ENCODE measurements at regions not wholly inside any gene's neighbourhood (a gene's known extent, or its start where the extent isn't known, plus 50 kb on each side); places are given as distances from the start of the nearest gene placed in this dataset.

DNA sequence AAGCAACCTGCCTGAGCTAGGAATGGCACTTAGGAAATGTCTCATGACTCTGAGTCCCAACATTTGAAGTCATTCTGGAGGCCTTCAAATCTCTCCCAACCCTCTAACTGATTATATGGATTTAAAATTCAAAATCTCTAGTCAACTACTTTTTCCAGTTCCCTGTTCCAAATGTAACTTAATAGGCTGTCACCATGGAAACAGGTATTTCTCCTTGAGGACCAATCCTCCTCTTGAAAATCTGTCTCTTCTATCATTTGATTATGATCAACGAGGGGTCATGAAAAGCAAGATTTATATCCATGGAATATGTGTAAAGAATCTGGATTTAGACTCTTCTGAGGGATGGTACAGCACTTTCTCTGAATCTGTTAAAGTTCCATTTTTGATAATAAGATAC, 127.3 kb upstream of the DTNBP1 start (continued):
- TF ChIP-seq CTCF (IDR thresholded peaks at IDR 0.05 in 2 of 3, conservative IDR thresholded peaks at IDR 0.05 in 1 of 3; ENCODE audit: borderline replicate concordance in 1 of 3, insufficient read depth in 1 of 3, low read depth in 2 of 3, low read length in 2 of 3) (no peak), ZFX (IDR thresholded peaks at IDR 0.05) (no peak), ELF1 (IDR thresholded peaks at IDR 0.05; ENCODE audit: borderline replicate concordance, low read depth) (no peak), SRF (IDR thresholded peaks at IDR 0.05; ENCODE audit: low read depth) (no peak), ZNF274 (IDR thresholded peaks at IDR 0.05; ENCODE audit: low read depth, low read length) (no peak), CBX3 (IDR thresholded peaks at IDR 0.05; ENCODE audit: low read depth) (no peak)

- no peak overlapping the region for H2AFZ ChIP-seq (ENCODE audit: low read depth, low read length, poor library complexity, severe bottlenecking)
- no peak overlapping the region for H3K9ac ChIP-seq (ENCODE audit: low read length)
- CTCF ChIA-PET: no interaction called here
- no peak overlapping the region for H3K4me3 ChIP-seq (replicated peaks in 1 of 2; ENCODE audit: low read depth in 1 of 2, low read length in 2 of 2)
- POLR2A ChIA-PET: no interaction called here
- ATAC-seq: no peak
- H3K9me2 ChIP-seq (ENCODE audit: insufficient read depth): no peaks in the 10 kb centered on the region
- BruUV-seq (replicated peaks): no TSS peak
- H3K4me1 ChIP-seq (ENCODE audit: control insufficient read depth in 1 of 2, insufficient read depth in 2 of 2, low read length in 2 of 2): no peaks in the 10 kb centered on the region
- no peak for DNase-seq (ENCODE audit: low read depth, low spot score)
- no peaks in the 10 kb centered on the region for H3K36me3 ChIP-seq (ENCODE audit: control insufficient read depth in 1 of 2, insufficient read depth in 2 of 2, low read length in 2 of 2)
- TF ChIP-seq POLR2AphosphoS5 (IDR thresholded peaks at IDR 0.05; ENCODE audit: low read depth, low read length) (no peak), EZH2 (IDR thresholded peaks at IDR 0.05) (no peak), ZNF274 (IDR thresholded peaks at IDR 0.05; ENCODE audit: low read depth, low read length) (no peak), EGR1 (IDR thresholded peaks at IDR 0.05; ENCODE audit: low read depth) (no peak), POLR2A (IDR thresholded peaks at IDR 0.05; ENCODE audit: borderline replicate concordance, extremely low read depth, insufficient read depth, insufficient read length) (no peak), CEBPB (IDR thresholded peaks at IDR 0.05; ENCODE audit: low read depth) (no peak), FOSL1 (IDR thresholded peaks at IDR 0.05; ENCODE audit: low read depth) (no peak), YY1 (IDR thresholded peaks at IDR 0.05; ENCODE audit: extremely low read depth, insufficient replicate concordance, low read depth, low read length) (no peak), ZFX (IDR thresholded peaks at IDR 0.05) (no peak), JUND (IDR thresholded peaks at IDR 0.05) (no peak), ELF1 (IDR thresholded peaks at IDR 0.05; ENCODE audit: borderline replicate concordance, low read depth) (no peak), ZBTB33 (IDR thresholded peaks at IDR 0.05; ENCODE audit: extremely low read depth, insufficient replicate concordance, low read length) (no peak), CBX3 (IDR thresholded peaks at IDR 0.05; ENCODE audit: low read depth) (no peak), MAX (IDR thresholded peaks at IDR 0.05) (no peak), RAD21 (IDR thresholded peaks at IDR 0.05; ENCODE audit: low read depth) (no peak)
- TF ChIP-seq, protein P1, sequence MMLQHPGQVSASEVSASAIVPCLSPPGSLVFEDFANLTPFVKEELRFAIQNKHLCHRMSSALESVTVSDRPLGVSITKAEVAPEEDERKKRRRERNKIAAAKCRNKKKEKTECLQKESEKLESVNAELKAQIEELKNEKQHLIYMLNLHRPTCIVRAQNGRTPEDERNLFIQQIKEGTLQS (IDR thresholded peaks at IDR 0.05): no peak
- H3K79me2 ChIP-seq (ENCODE audit: insufficient read depth, low read length): no peaks in the 10 kb centered on the region
- H3K4me2 ChIP-seq (ENCODE audit: low read length): no peak overlapping the region
- no peaks in the 10 kb centered on the region for H4K20me1 ChIP-seq (ENCODE audit: insufficient read depth)
- H3K27ac ChIP-seq (ENCODE audit: low read depth, low read length): no peak overlapping the region
- no peaks in the 10 kb centered on the region for H3K27me3 ChIP-seq (ENCODE audit: insufficient read depth, low read length)
- intact Hi-C loops (cut with micrococcal nuclease): no loop called here
- RAD21 ChIA-PET (ENCODE audit: low non-redundant PET in 1 of 2, low total read pairs in 2 of 2, uncharacterized antibody in 2 of 2, unreplicated experiment in 2 of 2): no interaction called here
- no peaks in the 10 kb centered on the region for H3K9me3 ChIP-seq (ENCODE audit: control insufficient read depth in 1 of 2, insufficient read depth in 1 of 2, low read depth in 1 of 2, low read length in 2 of 2)
Measured at GRCh38 chr6:15786846-15787245, 124.0 kb upstream of the DTNBP1 start.
